OCI-LY7 (cell line): ENCODE measurements at regions not wholly inside any gene's neighbourhood (a gene's known extent, or its start where the extent isn't known, plus 50 kb on each side); places are given as distances from the start of the nearest gene placed in this dataset.
A peak's percentile ranks its signal among the peaks of the same experiment; 100 is the strongest.
"Not testable (repeated sequence)": the region's sequence is repeated elsewhere in the genome, so short reads cannot be mapped to it uniquely, and the experiment has no call there.

Source experiments
- BruUV-seq: library from RNA; stranded (reverse); fragments of 400-500 nt; replicated peaks from 2 replicates; lab custom pipeline; 2021; lab: Mats Ljungman, UMichigan
- CTCF ChIA-PET: fragments of 300-600 bp; sonication (Branson Sonifier 250); formaldehyde crosslinking; loops from one replicate; lab custom pipeline; 2022; ENCODE audit warnings: antibody characterized with exemption; ENCODE audit not compliant: unreplicated experiment; lab: Charles Lee
- POLR2A ChIA-PET: fragments of 300-600 bp; sonication (Branson Sonifier 250); formaldehyde crosslinking; loops from one replicate; lab custom pipeline; 2022; ENCODE audit warnings: antibody characterized with exemption; lab: Charles Lee
- DNase-seq: peaks from one replicate; pipeline ENCODE4 v3.0.0-alpha.2; 2015; ENCODE audit warnings: low spot score
- H2AFZ ChIP-seq: fragments of 200-600 bp; sonication (generic), shearing (Covaris generic); 2 replicates; pipeline ENCODE4 v1.6.1; 2014; ENCODE audit warnings: mild to moderate bottlenecking, antibody characterized with exemption, low read length, moderate library complexity
- H3K27ac ChIP-seq: fragments of 200-600 bp; sonication (generic); 2 replicates; pipeline ENCODE4 v1.5.1; 2014; ENCODE audit warnings: mixed run types, low read depth, mild to moderate bottlenecking, moderate library complexity, low read length, inconsistent platforms; ENCODE audit not compliant: poor library complexity, severe bottlenecking
- H3K36me3 ChIP-seq: fragments of 200-600 bp; sonication (generic); 2 replicates; pipeline ENCODE4 v1.6.1; 2014; ENCODE audit warnings: mild to moderate bottlenecking, antibody characterized with exemption, low read length, moderate library complexity, mixed read lengths; ENCODE audit not compliant: insufficient read depth
- H3K4me1 ChIP-seq: fragments of 200-600 bp; sonication (generic); 2 replicates; pipeline ENCODE4 v1.5.1; 2014; ENCODE audit warnings: mild to moderate bottlenecking, low read length; ENCODE audit not compliant: insufficient read depth, poor library complexity, severe bottlenecking
- H3K4me2 ChIP-seq: fragments of 200-600 bp; sonication (generic); 2 replicates; pipeline ENCODE4 v1.6.1; 2014; ENCODE audit warnings: mild to moderate bottlenecking, low read length
- H3K4me3 ChIP-seq: fragments of 200-600 bp; sonication (generic); 2 replicates; pipeline ENCODE4 v1.5.1; 2014; ENCODE audit warnings: mild to moderate bottlenecking, low read depth, low read length; ENCODE audit not compliant: poor library complexity, severe bottlenecking
- H3K79me2 ChIP-seq: fragments of 200-600 bp; sonication (generic); 2 replicates; pipeline ENCODE4 v1.6.1; 2016; ENCODE audit warnings: low read depth, mild to moderate bottlenecking, low read length, moderate library complexity, mixed read lengths; ENCODE audit not compliant: insufficient read depth
- H3K9me2 ChIP-seq: fragments of 200-600 bp; sonication (generic); 2 replicates; pipeline ENCODE4 v1.6.1; 2016; ENCODE audit warnings: mild to moderate bottlenecking, low read length, mixed read lengths; ENCODE audit not compliant: insufficient read depth
- H3K9me3 ChIP-seq: fragments of 200-600 bp; sonication (generic); 2 replicates; pipeline ENCODE4 v1.6.1; 2014; ENCODE audit warnings: mild to moderate bottlenecking, mixed run types, low read length, mixed read lengths
- H4K20me1 ChIP-seq: fragments of 200-600 bp; sonication (generic); 2 replicates; pipeline ENCODE4 v1.6.1; 2014; ENCODE audit warnings: mild to moderate bottlenecking, antibody characterized with exemption, low read length, moderate library complexity, mixed read lengths; ENCODE audit not compliant: insufficient read depth
- CTCF ChIP-seq: fragments of 200-600 bp; sonication (generic); conservative IDR thresholded peaks from 2 replicates; pipeline ENCODE4 v1.5.1; 2014; ENCODE audit warnings: mild to moderate bottlenecking, antibody characterized with exemption, low read length, moderate library complexity, mixed read lengths
- EZH2phosphoT487 ChIP-seq: fragments of 200-600 bp; sonication (generic); IDR thresholded peaks from 2 replicates; pipeline ENCODE4 v1.6.1; 2018; ENCODE audit warnings: low read depth, borderline replicate concordance, mild to moderate bottlenecking, mixed run types, antibody characterized with exemption, low read length, moderate library complexity, mixed read lengths
- intact Hi-C: fragments of 100-400 bp; cut with micrococcal nuclease; formaldehyde crosslinking; loops from one replicate; pipeline ENCODE4 v1.10.0; 2022; ENCODE audit not compliant: unreplicated experiment

- intact Hi-C loops = loop anchor here (10.0 kb wide), 1 partner anchor 153 kb away; no protein-coding TSS in a partner anchor
- H3K4me1 ChIP-seq = peaks cover 94% of the 10 kb centered on the region
- H3K27ac ChIP-seq = peak overlapping the region; percentile 92
- no peak for TF ChIP-seq CTCF
- TF ChIP-seq EZH2phosphoT487 = no peak
- peak overlapping the region; percentile 79; the same call in 1 of the 2 replicates for H2AFZ ChIP-seq
- H3K4me2 ChIP-seq = peak overlapping the region; percentile 69
- BruUV-seq = no TSS peak
- peak; percentile 46 for DNase-seq
- H3K9me3 ChIP-seq = no peaks in the 10 kb centered on the region
- ChIA-PET POLR2A (interaction anchor here (0.6 to 1.4 kb wide), 7 partner anchors 145 to 1565 kb away, joined by 3 to 4 read pairs (median 3); partner anchors contain the start of genes ZNF66 and ZNF682), CTCF (interaction anchor here (0.6 kb wide), 1 partner anchor 232 kb away, joined by 3 read pairs; the partner anchor contains the start of gene ZNF682)
- H3K36me3 ChIP-seq = no peaks in the 10 kb centered on the region
- no peaks in the 10 kb centered on the region for H3K9me2 ChIP-seq
- peak overlapping the region; percentile 42 for H3K4me3 ChIP-seq
- peaks cover 4% of the 10 kb centered on the region; the same call in 1 of the 2 replicates for H3K79me2 ChIP-seq
- H4K20me1 ChIP-seq = no peaks in the 10 kb centered on the region
Observed at GRCh38 chr19:20271215-20271926, 104.4 kb downstream of the ZNF486 start.

GRCh38 chr19:20269461-20269860 lies 102.4 kb downstream of the ZNF486 start:
- peaks cover 76% of the 10 kb centered on the region for H3K4me1 ChIP-seq
- DNase-seq = no peak
- H3K27ac ChIP-seq = peak overlapping the region; percentile 92
- ChIA-PET CTCF (no interaction called here), POLR2A (interaction anchor here (0.7 kb wide), 1 partner anchor 254 kb away, joined by 3 read pairs; no protein-coding TSS in a partner anchor)
- intact Hi-C loops = no loop called here
- peak overlapping the region; percentile 42 for H3K4me3 ChIP-seq
- BruUV-seq = no TSS peak
- no peaks in the 10 kb centered on the region for H3K36me3 ChIP-seq
- peaks cover 4% of the 10 kb centered on the region; the same call in 1 of the 2 replicates for H3K79me2 ChIP-seq
- H3K9me3 ChIP-seq = no peaks in the 10 kb centered on the region
- peak overlapping the region; percentile 69 for H3K4me2 ChIP-seq
- TF ChIP-seq EZH2phosphoT487 = no peak
- TF ChIP-seq CTCF = no peak
- H3K9me2 ChIP-seq = no peaks in the 10 kb centered on the region
- H4K20me1 ChIP-seq = no peaks in the 10 kb centered on the region
- H2AFZ ChIP-seq = peak overlapping the region; percentile 79; the same call in 1 of the 2 replicates

- H3K4me1 ChIP-seq, H3K4me3 ChIP-seq, CTCF ChIA-PET, H3K4me2 ChIP-seq, BruUV-seq, H3K27ac ChIP-seq, H2AFZ ChIP-seq, H4K20me1 ChIP-seq, intact Hi-C loops, H3K36me3 ChIP-seq, H3K9me3 ChIP-seq, H3K9me2 ChIP-seq, DNase-seq, H3K79me2 ChIP-seq: not testable (repeated sequence)
- POLR2A ChIA-PET = interaction anchor here (1.2 kb wide), 1 partner anchor 12 kb away, joined by 3 read pairs; no protein-coding TSS in a partner anchor
Observed at GRCh38 chr19:20261513-20261912, 94.5 kb downstream of the ZNF486 start.

GRCh38 chr19:20260738-20261137 lies 93.7 kb downstream of the ZNF486 start:
- H2AFZ ChIP-seq, H3K36me3 ChIP-seq, DNase-seq, H3K79me2 ChIP-seq, BruUV-seq, intact Hi-C loops, H4K20me1 ChIP-seq, H3K9me3 ChIP-seq, H3K4me1 ChIP-seq, CTCF ChIA-PET, H3K4me3 ChIP-seq, H3K9me2 ChIP-seq, H3K4me2 ChIP-seq, H3K27ac ChIP-seq: not testable (repeated sequence)
- POLR2A ChIA-PET = interaction anchor here (1.2 kb wide), 1 partner anchor 13 kb away, joined by 3 read pairs; no protein-coding TSS in a partner anchor
